HCT116 (cell line): ENCODE measurements at regions not wholly inside any gene's neighbourhood (a gene's known extent, or its start where the extent isn't known, plus 50 kb on each side); places are given as distances from the start of the nearest gene placed in this dataset.

ENCODE experiments used
- ATAC-seq: fragments of 200-7000 bp; cut with Tn5 transposase; 2 replicates; pipeline ENCODE4 v1.9.1; 2020; ENCODE audit warnings: mild to moderate bottlenecking, moderate library complexity
- BruUV-seq: library from RNA; stranded (reverse); fragments of 400-500 nt; replicated peaks from 2 replicates; lab custom pipeline; 2021; lab: Mats Ljungman, UMichigan
- CTCF ChIA-PET: fragments of 300-600 bp; sonication (Branson Sonifier 250); formaldehyde crosslinking; loops from one replicate; lab custom pipeline; 2021; ENCODE audit warnings: antibody characterized with exemption; lab: Charles Lee
- POLR2A ChIA-PET: fragments of 300-600, 350-600 bp; sonication (Branson Sonifier 250); formaldehyde crosslinking; loops from one replicate; lab custom pipeline; 2021; ENCODE audit warnings: antibody characterized with exemption; lab: Charles Lee
- RAD21 ChIA-PET, 2 experiments: fragments of 300-600 bp; sonication (Branson Sonifier 250); formaldehyde crosslinking; loops; one replicate each; lab custom pipeline; 2023; ENCODE audit warnings: low total read pairs in 2 of 2; ENCODE audit not compliant: uncharacterized antibody in 2 of 2, unreplicated experiment in 2 of 2, low non-redundant PET in 1 of 2; lab: Charles Lee
- DNase-seq: peaks from one replicate; pipeline ENCODE4 v3.0.0-alpha.2; 2010; ENCODE audit warnings: low read depth, low spot score
- H2AFZ ChIP-seq: fragments of 200-600 bp; shearing (Covaris generic), sonication (generic); 2 replicates; pipeline ENCODE4 v1.6.1; 2017; ENCODE audit warnings: low read depth, mixed run types, mixed read lengths, antibody characterized with exemption, low read length; ENCODE audit not compliant: poor library complexity, severe bottlenecking
- H3K27ac ChIP-seq: 2 replicates; pipeline ENCODE4 v1.5.1; 2012; ENCODE audit warnings: low read depth, low read length
- H3K27me3 ChIP-seq: fragments of 200-600 bp; sonication (generic); 2 replicates; pipeline ENCODE4 v1.6.1; 2016; ENCODE audit warnings: mixed run types, low read length, mixed read lengths; ENCODE audit not compliant: insufficient read depth
- H3K36me3 ChIP-seq, 2 experiments: fragments of 200-500 bp in 1 of 2; fragments of 200-600 bp in 1 of 2; sonication (Bioruptor generic) in 1 of 2; sonication (generic) in 1 of 2; 2 replicates each; pipeline versions ENCODE4 v1.5.1 to v1.6.1; 2014 to 2016; ENCODE audit warnings: low read length in 2 of 2, inconsistent platforms in 1 of 2, mixed read lengths in 1 of 2, mixed run types in 1 of 2; ENCODE audit not compliant: insufficient read depth in 2 of 2, control insufficient read depth in 1 of 2
- H3K4me1 ChIP-seq, 2 experiments: fragments of 200-600 bp in 1 of 2; sonication (generic) in 1 of 2; 2 replicates each; pipeline versions ENCODE4 v1.5.1 to v1.6.1; 2012 to 2017; ENCODE audit warnings: low read length in 2 of 2, inconsistent platforms in 1 of 2, mild to moderate bottlenecking in 1 of 2, mixed read lengths in 1 of 2, mixed run types in 1 of 2, moderate library complexity in 1 of 2; ENCODE audit not compliant: insufficient read depth in 2 of 2, control insufficient read depth in 1 of 2
- H3K4me2 ChIP-seq: fragments of 200-600 bp; sonication (generic); 2 replicates; pipeline ENCODE4 v1.6.1; 2017; ENCODE audit warnings: mixed run types, low read length, mixed read lengths
- H3K4me3 ChIP-seq, 2 experiments: fragments of 200-600 bp in 1 of 2; sonication (generic) in 1 of 2; replicated peaks in 1 of 2; 2 replicates each; pipeline ENCODE4 v1.5.1; 2011 to 2016; ENCODE audit warnings: low read length in 2 of 2, control low read depth in 1 of 2, low read depth in 1 of 2, mild to moderate bottlenecking in 1 of 2, mixed read lengths in 1 of 2, mixed run types in 1 of 2
- H3K79me2 ChIP-seq: fragments of 200-600 bp; sonication (generic); 2 replicates; pipeline ENCODE4 v1.6.1; 2017; ENCODE audit warnings: mild to moderate bottlenecking, mixed run types, low read length, moderate library complexity, mixed read lengths; ENCODE audit not compliant: insufficient read depth
- H3K9ac ChIP-seq: fragments of 200-600 bp; sonication (generic); 2 replicates; pipeline ENCODE4 v1.6.1; 2016; ENCODE audit warnings: low read length, mixed read lengths
- H3K9me2 ChIP-seq: fragments of 200-600 bp; sonication (generic), shearing (Covaris generic); 2 replicates; pipeline ENCODE4 v1.6.1; 2017; ENCODE audit warnings: mixed run types, mild to moderate bottlenecking, moderate library complexity; ENCODE audit not compliant: insufficient read depth
- H3K9me3 ChIP-seq, 2 experiments: fragments of 200-500 bp in 1 of 2; fragments of 200-600 bp in 1 of 2; sonication (Bioruptor generic) in 1 of 2; sonication (generic) in 1 of 2; 2 replicates each; pipeline ENCODE4 v1.6.1; 2014 to 2017; ENCODE audit warnings: low read length in 2 of 2, mixed read lengths in 2 of 2, inconsistent platforms in 1 of 2, low read depth in 1 of 2, mild to moderate bottlenecking in 1 of 2, mixed run types in 1 of 2, moderate library complexity in 1 of 2; ENCODE audit not compliant: control insufficient read depth in 1 of 2, insufficient read depth in 1 of 2
- H4K20me1 ChIP-seq: fragments of 200-600 bp; sonication (generic), shearing (Covaris generic); 2 replicates; pipeline ENCODE4 v1.6.1; 2017; ENCODE audit warnings: mixed run types, mild to moderate bottlenecking, moderate library complexity; ENCODE audit not compliant: insufficient read depth
- ATF3 ChIP-seq: IDR thresholded peaks from 2 replicates; pipeline ENCODE4 v1.6.1; 2012
- CBX3 ChIP-seq: IDR thresholded peaks from 2 replicates; pipeline ENCODE4 v1.6.1; 2012; ENCODE audit warnings: low read depth
- CEBPB ChIP-seq: IDR thresholded peaks from 2 replicates; pipeline ENCODE4 v1.6.1; 2012; ENCODE audit warnings: low read depth
- CTCF ChIP-seq, 3 experiments: fragments of 200-600 bp in 1 of 3; sonication (generic) in 1 of 3; IDR thresholded peaks in 2 of 3; conservative IDR thresholded peaks in 1 of 3; 2 replicates each; pipeline ENCODE4 v1.5.1; 2012 to 2017; ENCODE audit warnings: low read depth in 2 of 3, low read length in 2 of 3, antibody characterized with exemption in 1 of 3, borderline replicate concordance in 1 of 3, control low read depth in 1 of 3, mild to moderate bottlenecking in 1 of 3, mixed read lengths in 1 of 3, mixed run types in 1 of 3, moderate library complexity in 1 of 3; ENCODE audit not compliant: insufficient read depth in 1 of 3
- EGR1 ChIP-seq: IDR thresholded peaks from 2 replicates; pipeline ENCODE4 v1.6.1; 2012; ENCODE audit warnings: low read depth
- ELF1 ChIP-seq: IDR thresholded peaks from 2 replicates; pipeline ENCODE4 v1.6.1; 2012; ENCODE audit warnings: low read depth, borderline replicate concordance
- FOSL1 ChIP-seq: IDR thresholded peaks from 2 replicates; pipeline ENCODE4 v1.6.1; 2012; ENCODE audit warnings: low read depth
- JUND ChIP-seq: IDR thresholded peaks from 2 replicates; pipeline ENCODE4 v1.6.1; 2012
- MAX ChIP-seq: IDR thresholded peaks from 2 replicates; pipeline ENCODE4 v1.6.1; 2012
- POLR2A ChIP-seq: IDR thresholded peaks from 2 replicates; pipeline ENCODE4 v1.7.0; 2011; ENCODE audit warnings: borderline replicate concordance; ENCODE audit not compliant: insufficient read depth, insufficient read length; ENCODE audit errors: extremely low read depth
- POLR2AphosphoS5 ChIP-seq: IDR thresholded peaks from 2 replicates; pipeline ENCODE4 v1.6.1; 2011; ENCODE audit warnings: mild to moderate bottlenecking, low read depth, low read length, moderate library complexity
- REST ChIP-seq: IDR thresholded peaks from 2 replicates; pipeline ENCODE4 v1.6.1; 2012; ENCODE audit warnings: low read depth
- SP1 ChIP-seq: IDR thresholded peaks from 2 replicates; pipeline ENCODE4 v1.6.1; 2012; ENCODE audit warnings: low read depth
- SRF ChIP-seq: IDR thresholded peaks from 2 replicates; pipeline ENCODE4 v1.6.1; 2012; ENCODE audit warnings: low read depth
- TCF7L2 ChIP-seq: IDR thresholded peaks from 2 replicates; pipeline ENCODE4 v1.7.0; 2011; ENCODE audit warnings: borderline replicate concordance, inconsistent platforms; ENCODE audit not compliant: insufficient read depth, insufficient read length; ENCODE audit errors: extremely low read depth
- ZBTB33 ChIP-seq: IDR thresholded peaks from 2 replicates; pipeline ENCODE4 v1.6.1; 2011; ENCODE audit warnings: mild to moderate bottlenecking, low read length, moderate library complexity; ENCODE audit not compliant: insufficient replicate concordance; ENCODE audit errors: extremely low read depth
- ZNF274 ChIP-seq: fragments of 200-500 bp; sonication (Bioruptor generic); IDR thresholded peaks from 2 replicates; pipeline ENCODE4 v1.6.1; 2014; ENCODE audit warnings: mild to moderate bottlenecking, low read depth, low read length, inconsistent platforms
- intact Hi-C: fragments of 100-400 bp; cut with micrococcal nuclease; formaldehyde crosslinking; loops from 2 replicates; pipeline ENCODE4 v1.10.0; 2022

- no TSS peak for BruUV-seq
- no peak for ATAC-seq
- DNase-seq = no peak
- H3K9ac ChIP-seq = no peak overlapping the region
- CTCF ChIA-PET = no interaction called here
- no peaks in the 10 kb centered on the region for H3K9me2 ChIP-seq
- no peak overlapping the region for H3K4me3 ChIP-seq
- H3K27me3 ChIP-seq = 0 out of 2 replicates have a peak, but pooled peaks cover 11% of the 10 kb centered on the region
- TF ChIP-seq ZBTB33 (no peak), TCF7L2 (no peak), CEBPB (no peak), EGR1 (no peak), SP1 (no peak), ELF1 (no peak), REST (no peak), CTCF (IDR thresholded peaks at IDR 0.05 in 2 of 3, conservative IDR thresholded peaks at IDR 0.05 in 1 of 3; ENCODE audit: borderline replicate concordance in 1 of 3, insufficient read depth in 1 of 3, low read depth in 2 of 3, low read length in 2 of 3) (no peak), CBX3 (no peak), JUND (no peak), POLR2A (no peak), POLR2AphosphoS5 (no peak), ATF3 (no peak), MAX (no peak), SRF (no peak), ZNF274 (no peak), FOSL1 (no peak)
- no peak overlapping the region for H3K27ac ChIP-seq
- H2AFZ ChIP-seq = no peak overlapping the region
- no peaks in the 10 kb centered on the region for H3K79me2 ChIP-seq
- no peaks in the 10 kb centered on the region for H3K4me1 ChIP-seq
- H4K20me1 ChIP-seq = no peaks in the 10 kb centered on the region
- no peaks in the 10 kb centered on the region for H3K36me3 ChIP-seq
- POLR2A ChIA-PET = no interaction called here
- intact Hi-C loops = no loop called here
- RAD21 ChIA-PET = no interaction called here
- no peak overlapping the region for H3K4me2 ChIP-seq
- H3K9me3 ChIP-seq = no peaks in the 10 kb centered on the region
These were observed 688.2 kb upstream of the HS6ST1 start for GRCh38 chr2:129006901-129007300.
